SK-N-SH (cell line): ENCODE measurements at regions not wholly inside any gene's neighbourhood (a gene's known extent, or its start where the extent isn't known, plus 50 kb on each side); places are given as distances from the start of the nearest gene placed in this dataset.

Experiments
- CTCF ChIP-seq: fragments of 200-600 bp; sonication (generic); IDR thresholded peaks from 2 replicates; pipeline ENCODE4 v1.6.1; 2017; ENCODE audit warnings: antibody characterized with exemption, mild to moderate bottlenecking, moderate library complexity
- EZH2phosphoT487 ChIP-seq: fragments of 200-600 bp; sonication (generic); IDR thresholded peaks from 2 replicates; pipeline ENCODE4 v1.6.1; 2017; ENCODE audit warnings: low read depth, mixed run types, mild to moderate bottlenecking, antibody characterized with exemption, moderate library complexity, borderline replicate concordance
- REST ChIP-seq: IDR thresholded peaks from 2 replicates; pipeline ENCODE4 v1.6.1; 2012; ENCODE audit warnings: mild to moderate bottlenecking, low read depth, low read length, moderate library complexity
- SMC3 ChIP-seq: IDR thresholded peaks from 2 replicates; pipeline ENCODE4 v1.6.1; 2012; ENCODE audit warnings: low read depth, low read length, improper control_type of control experiment

- TF ChIP-seq CTCF (no peak), REST (0 out of 2 replicates have a peak, but pooled peaks have one; percentile 9), EZH2phosphoT487 (no peak), SMC3 (no peak)
Observed at GRCh38 chr11:112627588-112628045, 333.6 kb upstream of the NCAM1 start.
